LNCAP (cell line): ENCODE measurements at regions not wholly inside any gene's neighbourhood (a gene's known extent, or its start where the extent isn't known, plus 50 kb on each side); places are given as distances from the start of the nearest gene placed in this dataset.

Experiments used
- CTCF ChIP-seq: fragments of 450-650 bp; IDR thresholded peaks from 2 replicates; pipeline ENCODE4 v1.5.1; 2017; ENCODE audit warnings: mild to moderate bottlenecking

- no peak for TF ChIP-seq CTCF
Measured at GRCh38 chr10:16187161-16187560, 249.6 kb upstream of the PTER start.

- no peak for TF ChIP-seq CTCF
Measured at GRCh38 chr10:16192337-16192736, 244.5 kb upstream of the PTER start.

DNA sequence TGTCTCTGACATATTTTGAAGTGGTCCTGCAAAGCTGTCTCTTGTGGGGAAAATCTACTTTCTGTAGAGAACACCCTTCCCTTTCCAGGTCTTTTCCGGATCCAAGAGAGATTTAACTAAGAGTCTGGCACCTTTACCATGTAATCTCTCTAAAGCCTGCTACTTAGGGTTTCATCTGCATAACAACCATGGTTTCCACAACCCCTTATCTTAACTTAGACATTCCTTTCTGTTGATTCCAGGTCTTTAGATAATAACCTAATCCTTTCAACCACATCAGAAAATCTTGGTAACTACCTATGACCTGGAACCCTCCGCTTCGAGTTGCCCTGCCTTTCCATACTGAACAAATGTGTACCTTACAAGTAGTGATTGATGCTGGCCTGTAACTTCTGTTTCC, 243.6 kb upstream of the PTER start:
- no peak for TF ChIP-seq CTCF

GRCh38 chr10:16195178-16195769, 241.5 kb upstream of the PTER start:
- no peak for TF ChIP-seq CTCF

DNA sequence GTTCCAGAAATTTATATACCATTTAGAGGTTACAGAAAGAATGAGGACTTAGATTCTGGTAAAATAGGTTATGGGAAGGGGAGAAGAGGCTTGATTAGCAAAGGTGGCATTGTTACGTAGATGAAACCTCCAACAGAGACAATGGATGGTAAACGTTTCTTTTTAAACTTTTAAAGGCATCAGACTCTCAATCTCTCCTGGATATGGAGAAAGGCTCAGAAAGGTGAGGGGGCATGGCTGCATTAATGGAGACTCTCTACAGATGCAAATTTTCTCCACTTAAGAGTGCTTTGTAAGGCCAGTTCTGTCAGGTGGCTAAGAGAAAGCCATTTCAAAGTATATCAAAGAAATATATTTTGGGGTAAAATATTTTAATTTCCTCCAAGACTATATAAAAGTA, 240.9 kb upstream of the PTER start:
- TF ChIP-seq CTCF, result no peak

- no peak for TF ChIP-seq CTCF
Measured at GRCh38 chr10:16199216-16199615, 237.6 kb upstream of the PTER start.

- no peak for TF ChIP-seq CTCF
Measured at GRCh38 chr10:16227674-16228073, 209.1 kb upstream of the PTER start.

- no peak for TF ChIP-seq CTCF
Measured at GRCh38 chr10:16231176-16231575, 205.6 kb upstream of the PTER start.
